H1 (cell line): ENCODE measurements at regions not wholly inside any gene's neighbourhood (a gene's known extent, or its start where the extent isn't known, plus 50 kb on each side); places are given as distances from the start of the nearest gene placed in this dataset.

ENCODE experiments used
- CTCF ChIA-PET: fragments of 300-600 bp; sonication (Branson Sonifier 250); formaldehyde crosslinking; loops from one replicate; lab custom pipeline; 2021; ENCODE audit not compliant: partially characterized antibody; lab: Charles Lee
- POLR2A ChIA-PET: fragments of 300-600 bp; sonication (Branson Sonifier 250); formaldehyde crosslinking; loops from one replicate; lab custom pipeline; 2021; ENCODE audit warnings: inconsistent platforms; ENCODE audit not compliant: partially characterized antibody; lab: Charles Lee
- DNase-seq, 2 experiments: peaks; one replicate each; pipeline versions ENCODE4 v3.0.0 to v3.0.0-alpha.2; 2010 to 2022; ENCODE audit warnings: low spot score in 2 of 2, low read depth in 1 of 2, mixed read lengths in 1 of 2
- FAIRE-seq: peaks from 2 replicates; lab custom pipeline; 2011; peaks lifted over from hg19 to GRCh38; lab: Jason Lieb, UNC
- H2AFZ ChIP-seq: 2 replicates; pipeline ENCODE4 v1.8.1; 2012; ENCODE audit warnings: low read length, inconsistent platforms
- H2AK5ac ChIP-seq: 2 replicates; pipeline ENCODE4 v1.6.1; 2013; ENCODE audit warnings: low read depth, low read length
- H2BK120ac ChIP-seq: replicated peaks from 2 replicates; pipeline ENCODE3; 2013; ENCODE audit warnings: low read depth, low read length, inconsistent platforms
- H2BK12ac ChIP-seq: 2 replicates; pipeline ENCODE4 v1.6.1; 2013; ENCODE audit warnings: low read depth, low read length
- H2BK15ac ChIP-seq: 2 replicates; pipeline ENCODE4 v1.6.1; 2013; ENCODE audit warnings: low read length
- H2BK20ac ChIP-seq: 2 replicates; pipeline ENCODE4 v1.6.1; 2013; ENCODE audit warnings: low read length
- H2BK5ac ChIP-seq: 2 replicates; pipeline ENCODE4 v1.6.1; 2013; ENCODE audit warnings: low read depth, low read length
- H3K14ac ChIP-seq: 2 replicates; pipeline ENCODE4 v1.6.1; 2013; ENCODE audit warnings: inconsistent platforms; ENCODE audit not compliant: insufficient read length
- H3K18ac ChIP-seq: 2 replicates; pipeline ENCODE4 v1.6.1; 2013; ENCODE audit warnings: low read length; ENCODE audit errors: extremely low read depth
- H3K23ac ChIP-seq: 2 replicates; pipeline ENCODE4 v1.6.1; 2013; ENCODE audit warnings: inconsistent platforms; ENCODE audit not compliant: insufficient read length
- H3K23me2 ChIP-seq: 2 replicates; pipeline ENCODE4 v1.6.1; 2013; ENCODE audit warnings: low read depth, low read length
- H3K27ac ChIP-seq: 2 replicates; pipeline ENCODE4 v1.6.1; 2011; ENCODE audit warnings: low read depth, low read length, inconsistent platforms
- H3K27me3 ChIP-seq, 4 experiments: replicated peaks in 1 of 4; 1 replicate in 1 of 4; 2 replicates in 3 of 4; pipeline versions ENCODE4 v1.6.1 to v1.8.1; 2011 to 2013; ENCODE audit warnings: low read length in 3 of 4, mild to moderate bottlenecking in 3 of 4, inconsistent platforms in 2 of 4, mixed read lengths in 2 of 4, moderate library complexity in 1 of 4; ENCODE audit not compliant: control insufficient read depth in 3 of 4, insufficient read depth in 3 of 4; ENCODE audit errors: extremely low read depth in 1 of 4
- H3K36me3 ChIP-seq, 4 experiments: 2 replicates each; pipeline versions ENCODE4 v1.6.1 to v1.8.1; 2011 to 2013; ENCODE audit warnings: mild to moderate bottlenecking in 4 of 4, low read length in 3 of 4, moderate library complexity in 2 of 4, control low read depth in 1 of 4, inconsistent platforms in 1 of 4; ENCODE audit not compliant: insufficient read depth in 4 of 4, control insufficient read depth in 2 of 4
- H3K4ac ChIP-seq: replicated peaks from 2 replicates; pipeline ENCODE3; 2013; ENCODE audit warnings: low read length, low read depth, mixed read lengths, inconsistent platforms; ENCODE audit not compliant: insufficient read length
- H3K4me1 ChIP-seq, 4 experiments: replicated peaks in 1 of 4; 1 replicate in 1 of 4; 2 replicates in 3 of 4; pipeline versions ENCODE4 v1.6.1 to v1.8.1; 2011 to 2013; ENCODE audit warnings: low read length in 3 of 4, inconsistent platforms in 2 of 4, mixed read lengths in 1 of 4; ENCODE audit not compliant: insufficient read depth in 4 of 4, control insufficient read depth in 3 of 4
- H3K4me2 ChIP-seq, 2 experiments: 2 replicates each; pipeline versions ENCODE4 v1.6.1 to v1.8.1; 2011 to 2013; ENCODE audit warnings: low read depth in 2 of 2, low read length in 2 of 2, control low read depth in 1 of 2, inconsistent platforms in 1 of 2, mild to moderate bottlenecking in 1 of 2; ENCODE audit not compliant: insufficient read depth in 1 of 2
- H3K4me3 ChIP-seq, 4 experiments: fragments of 200-600, 300-600 bp in 1 of 4; sonication (generic), shearing (Covaris generic), sonication (Bioruptor Twin) in 1 of 4; 2 replicates each; pipeline versions ENCODE4 v1.5.1 to v1.8.1; 2011 to 2016; ENCODE audit warnings: low read length in 4 of 4, low read depth in 3 of 4, control low read depth in 2 of 4, inconsistent platforms in 2 of 4, mild to moderate bottlenecking in 2 of 4, mixed read lengths in 1 of 4, moderate library complexity in 1 of 4; ENCODE audit not compliant: insufficient read depth in 2 of 4; ENCODE audit errors: extremely low read depth in 1 of 4
- H3K56ac ChIP-seq: replicated peaks from 2 replicates; pipeline ENCODE3; 2013; ENCODE audit warnings: low read depth, mild to moderate bottlenecking, mixed read lengths, low read length, inconsistent platforms; ENCODE audit not compliant: insufficient read length
- H3K79me1 ChIP-seq: 2 replicates; pipeline ENCODE4 v1.6.1; 2013; ENCODE audit warnings: low read depth, low read length, control low read depth
- H3K79me2 ChIP-seq, 2 experiments: 2 replicates each; pipeline versions ENCODE4 v1.6.1 to v1.8.1; 2012 to 2013; ENCODE audit warnings: low read length in 2 of 2, mild to moderate bottlenecking in 2 of 2, inconsistent platforms in 1 of 2; ENCODE audit not compliant: insufficient read depth in 2 of 2, control insufficient read depth in 1 of 2
- H3K9ac ChIP-seq, 4 experiments: replicated peaks in 1 of 4; 1 replicate in 1 of 4; 2 replicates in 3 of 4; pipeline versions ENCODE4 v1.6.1 to v1.8.1; 2011 to 2013; ENCODE audit warnings: low read depth in 3 of 4, low read length in 3 of 4, control low read depth in 2 of 4, mild to moderate bottlenecking in 2 of 4, moderate library complexity in 2 of 4, inconsistent platforms in 1 of 4; ENCODE audit errors: extremely low read depth in 1 of 4
- H3K9me3 ChIP-seq, 2 experiments: 2 replicates each; pipeline versions ENCODE4 v1.6.1 to v1.8.1; 2012 to 2013; ENCODE audit warnings: mild to moderate bottlenecking in 2 of 2, moderate library complexity in 2 of 2, control low read depth in 1 of 2, inconsistent platforms in 1 of 2, low read depth in 1 of 2, low read length in 1 of 2, mixed read lengths in 1 of 2; ENCODE audit not compliant: insufficient read depth in 2 of 2
- H4K20me1 ChIP-seq, 2 experiments: replicated peaks in 1 of 2; 2 replicates each; pipeline versions ENCODE3 to v1.8.1; 2011 to 2013; ENCODE audit warnings: inconsistent platforms in 2 of 2, low read length in 2 of 2, mild to moderate bottlenecking in 1 of 2; ENCODE audit not compliant: insufficient read depth in 2 of 2, control insufficient read depth in 1 of 2
- H4K5ac ChIP-seq: 2 replicates; pipeline ENCODE4 v1.6.1; 2013; ENCODE audit warnings: low read length, low read depth, mixed read lengths, inconsistent platforms; ENCODE audit not compliant: insufficient read length
- H4K8ac ChIP-seq: 2 replicates; pipeline ENCODE4 v1.8.0; 2013; ENCODE audit warnings: mild to moderate bottlenecking, moderate library complexity, low read length, inconsistent platforms; ENCODE audit not compliant: insufficient read depth; ENCODE audit errors: extremely low read depth
- H4K91ac ChIP-seq: replicated peaks from 2 replicates; pipeline ENCODE3; 2013; ENCODE audit warnings: low read length, mixed read lengths, inconsistent platforms; ENCODE audit not compliant: insufficient read length
- BACH1 ChIP-seq: IDR thresholded peaks from 2 replicates; pipeline ENCODE4 v1.6.1; 2012; ENCODE audit warnings: low read length, improper control_type of control experiment
- BCL11A ChIP-seq, 2 experiments: IDR thresholded peaks; one replicate each; pipeline ENCODE4 v1.6.1; 2011; ENCODE audit warnings: low read depth in 2 of 2, low read length in 2 of 2, mild to moderate bottlenecking in 2 of 2
- CBX5 ChIP-seq: fragments of 300-800, 300-1000 bp; sonication (generic); IDR thresholded peaks from 2 replicates; pipeline ENCODE4 v1.7.1; 2016; ENCODE audit warnings: antibody characterized with exemption, low read length, low read depth
- EGR1 ChIP-seq: IDR thresholded peaks from 2 replicates; pipeline ENCODE4 v1.6.1; 2011; ENCODE audit warnings: low read depth, low read length, borderline replicate concordance
- EP300 ChIP-seq, 2 experiments: IDR thresholded peaks; 1 replicate in 1 of 2; 2 replicates in 1 of 2; pipeline ENCODE4 v1.6.1; 2011 to 2012; ENCODE audit warnings: low read depth in 2 of 2, low read length in 2 of 2, mild to moderate bottlenecking in 2 of 2, borderline replicate concordance in 1 of 2, inconsistent platforms in 1 of 2, moderate library complexity in 1 of 2
- FOSL1 ChIP-seq: IDR thresholded peaks from 2 replicates; pipeline ENCODE4 v1.6.1; 2011; ENCODE audit warnings: mild to moderate bottlenecking, low read depth, low read length, moderate library complexity; ENCODE audit not compliant: insufficient read depth
- JUND ChIP-seq: IDR thresholded peaks from 2 replicates; pipeline ENCODE4 v1.6.1; 2011; ENCODE audit warnings: mild to moderate bottlenecking, improper control_type of control experiment, low read length
- MAFK ChIP-seq: IDR thresholded peaks from 2 replicates; pipeline ENCODE4 v1.6.1; 2012; ENCODE audit warnings: low read depth, mild to moderate bottlenecking, improper control_type of control experiment, low read length
- POU5F1 ChIP-seq: IDR thresholded peaks from 2 replicates; pipeline ENCODE4 v1.6.1; 2011; ENCODE audit warnings: low read depth, mild to moderate bottlenecking, low read length, moderate library complexity
- RFX5 ChIP-seq: IDR thresholded peaks from 2 replicates; pipeline ENCODE4 v1.6.1; 2011; ENCODE audit warnings: low read depth, low read length, improper control_type of control experiment, borderline replicate concordance
- SAP30 ChIP-seq: fragments of 300-600 bp; sonication (generic); IDR thresholded peaks from 2 replicates; pipeline ENCODE4 v1.7.1; 2012; ENCODE audit warnings: low read length, moderate library complexity, mild to moderate bottlenecking, inconsistent platforms; ENCODE audit not compliant: insufficient read depth, insufficient replicate concordance
- SP4 ChIP-seq: IDR thresholded peaks from 2 replicates; pipeline ENCODE4 v1.6.1; 2012; ENCODE audit warnings: low read length, inconsistent platforms
- WGBS, 2 experiments: shearing (Covaris generic) in 1 of 2; methylation state at CpG; one replicate each; pipeline versions ENCODE4 v1.1.6 to v1.1.7; 2013 to 2015; ENCODE audit warnings: low lambda C conversion rate in 2 of 2, mixed read lengths in 2 of 2, inconsistent platforms in 1 of 2, low coverage in 1 of 2, missing lambda C conversion rate in 1 of 2; ENCODE audit not compliant: insufficient replicate concordance in 2 of 2, insufficient coverage in 1 of 2, insufficient read length in 1 of 2; ENCODE audit errors: extremely low coverage in 1 of 2, missing lambda C conversion rate in 1 of 2; 5-methylcytosine and 5-hydroxymethylcytosine counted together
- TF ChIP-seq, protein P1 (sequence below): IDR thresholded peaks from 2 replicates; pipeline ENCODE4 v1.6.1; 2012; ENCODE audit warnings: inconsistent platforms

DNA sequence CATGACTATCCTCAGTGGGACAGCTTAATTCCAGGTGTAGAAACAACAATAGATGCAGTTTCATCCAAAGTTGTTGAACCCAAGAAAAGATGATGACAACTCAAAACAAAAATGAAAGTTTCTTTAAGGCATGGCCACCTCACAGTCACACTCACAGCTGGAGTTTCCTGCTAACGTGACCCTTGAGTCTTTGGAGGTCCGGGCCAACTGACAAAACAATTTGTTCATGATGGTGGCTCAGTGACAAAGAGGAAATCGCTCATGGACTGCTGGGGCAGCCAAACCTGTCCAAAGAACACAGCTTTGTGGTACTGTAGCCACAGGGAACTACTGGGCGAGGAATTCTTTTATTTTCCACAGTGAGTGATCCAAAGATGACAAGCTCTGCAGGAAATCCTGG, 96.0 kb upstream of the JCAD start:
- H3K79me2 ChIP-seq = no peaks in the 10 kb centered on the region
- H4K5ac ChIP-seq = no peak overlapping the region
- H4K20me1 ChIP-seq = no peaks in the 10 kb centered on the region
- FAIRE-seq (no peak), DNase-seq (no peak)
- no peak overlapping the region for H2BK120ac ChIP-seq
- no peak overlapping the region for H2BK20ac ChIP-seq
- WGBS, 2 experiments = 88% methylated on average over 4 of the region's 4 CpGs; no CpG with 5 or more reads in 1 of the 2 experiments
- CTCF ChIA-PET = interaction anchor here (0.8 to 1.2 kb wide), 3 partner anchors 11 to 57 kb away, joined by 3 to 4 read pairs (median 3); no protein-coding TSS in a partner anchor
- no peak overlapping the region for H2AFZ ChIP-seq
- H3K9ac ChIP-seq = no peak overlapping the region
- H2AK5ac ChIP-seq = no peak overlapping the region
- H3K56ac ChIP-seq = no peak overlapping the region
- no peak overlapping the region for H2BK5ac ChIP-seq
- H3K27ac ChIP-seq = no peak overlapping the region
- no peaks in the 10 kb centered on the region for H3K36me3 ChIP-seq
- no peak overlapping the region for H3K14ac ChIP-seq
- no peak overlapping the region for H3K4me3 ChIP-seq
- H4K91ac ChIP-seq = no peak overlapping the region
- H2BK15ac ChIP-seq = no peak overlapping the region
- no peak overlapping the region for H3K18ac ChIP-seq
- H3K79me1 ChIP-seq = no peaks in the 10 kb centered on the region
- no peak overlapping the region for H3K23ac ChIP-seq
- no peak overlapping the region for H2BK12ac ChIP-seq
- no peak overlapping the region for H4K8ac ChIP-seq
- no peak overlapping the region for H3K4ac ChIP-seq
- POLR2A ChIA-PET = interaction anchor here (0.6 kb wide), 1 partner anchor 19 kb away, joined by 3 read pairs; no protein-coding TSS in a partner anchor
- H3K23me2 ChIP-seq = no peaks in the 10 kb centered on the region
- H3K9me3 ChIP-seq = no peaks in the 10 kb centered on the region
- H3K4me1 ChIP-seq = peaks cover 0 to 3% (median 0%) of the 10 kb centered on the region in 4 experiments; a peak in 2 of 7 replicates
- H3K4me2 ChIP-seq = no peak overlapping the region
- H3K27me3 ChIP-seq = no peaks in the 10 kb centered on the region
- TF ChIP-seq FOSL1 (no peak), SAP30 (no peak), BACH1 (no peak), BCL11A (IDR thresholded peaks at IDR 0.05; ENCODE audit: low read depth in 2 of 2, low read length in 2 of 2) (no peak), MAFK (no peak), CBX5 (no peak), EP300 (IDR thresholded peaks at IDR 0.05; ENCODE audit: borderline replicate concordance in 1 of 2, low read depth in 2 of 2, low read length in 2 of 2) (no peak), EGR1 (no peak), SP4 (no peak), RFX5 (no peak), JUND (no peak), POU5F1 (no peak)
- TF ChIP-seq, protein P1, sequence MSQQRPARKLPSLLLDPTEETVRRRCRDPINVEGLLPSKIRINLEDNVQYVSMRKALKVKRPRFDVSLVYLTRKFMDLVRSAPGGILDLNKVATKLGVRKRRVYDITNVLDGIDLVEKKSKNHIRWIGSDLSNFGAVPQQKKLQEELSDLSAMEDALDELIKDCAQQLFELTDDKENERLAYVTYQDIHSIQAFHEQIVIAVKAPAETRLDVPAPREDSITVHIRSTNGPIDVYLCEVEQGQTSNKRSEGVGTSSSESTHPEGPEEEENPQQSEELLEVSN = no peak
